Endothelial cell of umbilical vein (primary cell): ENCODE measurements at regions not wholly inside any gene's neighbourhood (a gene's known extent, or its start where the extent isn't known, plus 50 kb on each side); places are given as distances from the start of the nearest gene placed in this dataset.

ENCODE experiments used
- BruUV-seq: library from RNA; stranded (reverse); fragments of 400-500 nt; replicated peaks from 2 replicates; lab custom pipeline; 2021; lab: Mats Ljungman, UMichigan
- CTCF ChIA-PET: fragments of 300-600, 350-600 bp; sonication (Branson Sonifier 250); formaldehyde crosslinking; loops from one replicate; lab custom pipeline; 2021; ENCODE audit warnings: antibody characterized with exemption, inconsistent platforms; lab: Charles Lee
- POLR2A ChIA-PET: fragments of 300-600, 350-600 bp; sonication (Branson Sonifier 250); formaldehyde crosslinking; loops from one replicate; lab custom pipeline; 2021; ENCODE audit warnings: antibody characterized with exemption, inconsistent platforms; lab: Charles Lee
- DNase-seq: peaks from one replicate; pipeline ENCODE4 v3.0.0-alpha.2; 2011; ENCODE audit warnings: low read depth, low spot score
- FAIRE-seq: peaks from 2 replicates; lab custom pipeline; 2011; peaks lifted over from hg19 to GRCh38; lab: Jason Lieb, UNC
- H2AFZ ChIP-seq: 2 replicates; pipeline ENCODE4 v1.6.0; 2012; ENCODE audit warnings: low read depth, low read length, control low read depth, inconsistent platforms
- H3K27ac ChIP-seq: 2 replicates; pipeline ENCODE4 v1.5.1; 2011; ENCODE audit warnings: low read depth, mild to moderate bottlenecking, control low read depth, low read length, moderate library complexity; ENCODE audit not compliant: insufficient read depth
- H3K27me3 ChIP-seq, 2 experiments: 2 replicates each; pipeline versions ENCODE4 v1.6.0 to v1.6.1; 2011; ENCODE audit warnings: low read length in 2 of 2, mixed read lengths in 1 of 2; ENCODE audit not compliant: control insufficient read depth in 2 of 2, insufficient read depth in 2 of 2
- H3K36me3 ChIP-seq, 2 experiments: 2 replicates in 1 of 2; 3 replicates in 1 of 2; pipeline ENCODE4 v1.5.1; 2011; ENCODE audit warnings: low read length in 2 of 2, mild to moderate bottlenecking in 1 of 2, moderate library complexity in 1 of 2; ENCODE audit not compliant: control insufficient read depth in 2 of 2, insufficient read depth in 2 of 2; ENCODE audit errors: extremely low read depth in 1 of 2
- H3K4me1 ChIP-seq: 3 replicates; pipeline ENCODE4 v1.5.1; 2011; ENCODE audit warnings: mild to moderate bottlenecking, low read length; ENCODE audit not compliant: control insufficient read depth, insufficient read depth; ENCODE audit errors: extremely low read depth
- H3K4me2 ChIP-seq: 2 replicates; pipeline ENCODE4 v1.6.1; 2011; ENCODE audit warnings: low read length, control low read depth, mixed read lengths; ENCODE audit not compliant: insufficient read depth
- H3K4me3 ChIP-seq, 3 experiments: fragments of 200-600 bp in 1 of 3; sonication (generic), shearing (Covaris generic) in 1 of 3; replicated peaks in 1 of 3; 2 replicates each; pipeline ENCODE4 v1.5.1; 2011 to 2016; ENCODE audit warnings: control low read depth in 3 of 3, low read length in 3 of 3, mild to moderate bottlenecking in 2 of 3, inconsistent platforms in 1 of 3, low read depth in 1 of 3, moderate library complexity in 1 of 3; ENCODE audit not compliant: insufficient read depth in 1 of 3
- H3K79me2 ChIP-seq: 2 replicates; pipeline ENCODE4 v1.6.0; 2012; ENCODE audit warnings: low read length, inconsistent platforms; ENCODE audit not compliant: control insufficient read depth, insufficient read depth
- H3K9ac ChIP-seq: replicated peaks from 2 replicates; pipeline ENCODE3; 2011; ENCODE audit warnings: low read length, control low read depth; ENCODE audit not compliant: insufficient read depth; ENCODE audit errors: extremely low read depth
- H3K9me1 ChIP-seq: replicated peaks from 3 replicates; pipeline ENCODE4 v1.6.0; 2011; ENCODE audit warnings: mild to moderate bottlenecking, low read length; ENCODE audit not compliant: control insufficient read depth, insufficient read depth; ENCODE audit errors: extremely low read depth
- H3K9me3 ChIP-seq: replicated peaks from 2 replicates; pipeline ENCODE4 v1.5.1; 2012; ENCODE audit warnings: low read length, inconsistent platforms; ENCODE audit not compliant: control insufficient read depth, insufficient read depth
- H4K20me1 ChIP-seq: replicated peaks from 2 replicates; pipeline ENCODE3; 2011; ENCODE audit warnings: mild to moderate bottlenecking, low read length; ENCODE audit not compliant: control insufficient read depth, insufficient read depth; ENCODE audit errors: extremely low read depth
- FOS ChIP-seq: IDR thresholded peaks from 2 replicates; pipeline ENCODE4 v1.6.1; 2011; ENCODE audit warnings: mild to moderate bottlenecking, low read length, moderate library complexity, borderline replicate concordance; ENCODE audit not compliant: insufficient read depth
- JUN ChIP-seq: IDR thresholded peaks from 2 replicates; pipeline ENCODE4 v1.6.1; 2011; ENCODE audit warnings: borderline replicate concordance, low read depth; ENCODE audit not compliant: insufficient read length, insufficient read depth
- MYC ChIP-seq: IDR thresholded peaks from one replicate; pipeline ENCODE4 v1.6.1; 2011; ENCODE audit warnings: mild to moderate bottlenecking, low read depth, low read length
- POLR2AphosphoS5 ChIP-seq: IDR thresholded peaks from 2 replicates; pipeline ENCODE4 v1.6.1; 2012; ENCODE audit warnings: low read depth, mild to moderate bottlenecking, control low read depth, low read length, moderate library complexity; ENCODE audit not compliant: insufficient read depth
- dilution Hi-C: fragments of 300-500 bp; cut with MboI; formaldehyde crosslinking; loops from one replicate; pipeline ENCODE4 v1.15.0; 2019; ENCODE audit warnings: low sequenced_read_pairs; ENCODE audit not compliant: extremely low pct_ligation_motif_present
- intact Hi-C: fragments of 100-400 bp; cut with micrococcal nuclease; formaldehyde crosslinking; loops from one replicate; pipeline ENCODE4 v1.10.0; 2022
- TF ChIP-seq, protein P1 (sequence below), 2 donors: IDR thresholded peaks; 1 replicate in 1 of 2; 2 replicates in 1 of 2; pipeline ENCODE4 v1.5.1; 2011; ENCODE audit warnings: low read length in 2 of 2, mild to moderate bottlenecking in 2 of 2, moderate library complexity in 2 of 2, control low read depth in 1 of 2, inconsistent platforms in 1 of 2, low read depth in 1 of 2; ENCODE audit not compliant: insufficient read depth in 1 of 2; ENCODE audit errors: extremely low read depth in 1 of 2
- TF ChIP-seq, protein P2 (sequence below): IDR thresholded peaks from 2 replicates; pipeline ENCODE4 v1.6.1; 2011; ENCODE audit not compliant: insufficient read depth, insufficient read length

DNA sequence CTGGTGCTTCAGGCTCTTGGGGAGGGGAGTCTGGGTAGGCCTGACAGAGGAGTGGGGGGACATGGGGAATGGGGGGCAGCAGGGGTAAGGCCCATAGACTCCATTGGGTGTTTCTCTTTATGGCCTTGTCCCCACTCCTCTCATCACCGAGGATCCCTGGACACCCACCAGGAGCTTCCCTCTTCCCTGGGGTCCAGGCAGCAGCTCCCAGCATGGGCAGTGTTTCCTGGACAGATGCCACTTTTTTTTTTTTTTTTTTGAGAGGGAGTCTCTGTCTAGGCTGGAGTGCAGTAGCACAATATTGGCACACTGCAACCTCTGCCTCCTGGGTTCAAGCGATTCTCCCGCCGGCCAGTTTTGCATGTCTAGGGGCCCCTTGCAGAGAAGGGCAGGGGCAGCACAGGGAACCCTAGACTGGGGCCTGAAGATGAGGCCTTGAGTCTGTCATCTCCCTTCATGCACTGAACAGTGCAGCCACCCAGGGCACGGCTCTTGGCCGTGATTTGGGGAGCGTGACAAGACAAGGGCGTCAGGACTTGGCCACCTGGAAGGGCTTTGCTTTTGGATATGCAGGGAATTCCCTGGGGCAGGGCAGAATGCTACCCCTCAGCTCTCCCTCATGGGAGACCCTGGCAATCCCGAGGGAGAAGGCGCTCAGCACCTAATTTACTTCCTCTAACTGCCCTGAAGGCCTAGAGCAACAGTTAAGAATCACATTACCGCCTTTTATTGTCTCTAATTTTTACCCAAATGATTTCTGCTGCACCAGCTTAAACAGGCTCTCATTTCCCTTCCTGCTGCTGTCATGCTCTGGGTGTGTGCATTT, 213.9 kb upstream of the ZNF536 start:
- dilution Hi-C loops (no loop called here), intact Hi-C loops (no loop called here)
- no TSS peak for BruUV-seq
- H2AFZ ChIP-seq, result no peak overlapping the region
- POLR2A ChIA-PET, result no interaction called here
- H3K4me1 ChIP-seq, result no peaks in the 10 kb centered on the region
- H3K27ac ChIP-seq, result no peak overlapping the region
- no peaks in the 10 kb centered on the region for H4K20me1 ChIP-seq
- H3K27me3 ChIP-seq, result no peaks in the 10 kb centered on the region
- H3K36me3 ChIP-seq, result no peaks in the 10 kb centered on the region
- no peak overlapping the region for H3K4me2 ChIP-seq
- FAIRE-seq (no peak), DNase-seq (no peak)
- H3K9ac ChIP-seq, result no peak overlapping the region
- H3K9me1 ChIP-seq, result no peaks in the 10 kb centered on the region
- CTCF ChIA-PET, result no interaction called here
- H3K79me2 ChIP-seq, result no peaks in the 10 kb centered on the region
- TF ChIP-seq POLR2AphosphoS5 (no peak), JUN (no peak), FOS (no peak), MYC (no peak)
- TF ChIP-seq, protein P1, sequence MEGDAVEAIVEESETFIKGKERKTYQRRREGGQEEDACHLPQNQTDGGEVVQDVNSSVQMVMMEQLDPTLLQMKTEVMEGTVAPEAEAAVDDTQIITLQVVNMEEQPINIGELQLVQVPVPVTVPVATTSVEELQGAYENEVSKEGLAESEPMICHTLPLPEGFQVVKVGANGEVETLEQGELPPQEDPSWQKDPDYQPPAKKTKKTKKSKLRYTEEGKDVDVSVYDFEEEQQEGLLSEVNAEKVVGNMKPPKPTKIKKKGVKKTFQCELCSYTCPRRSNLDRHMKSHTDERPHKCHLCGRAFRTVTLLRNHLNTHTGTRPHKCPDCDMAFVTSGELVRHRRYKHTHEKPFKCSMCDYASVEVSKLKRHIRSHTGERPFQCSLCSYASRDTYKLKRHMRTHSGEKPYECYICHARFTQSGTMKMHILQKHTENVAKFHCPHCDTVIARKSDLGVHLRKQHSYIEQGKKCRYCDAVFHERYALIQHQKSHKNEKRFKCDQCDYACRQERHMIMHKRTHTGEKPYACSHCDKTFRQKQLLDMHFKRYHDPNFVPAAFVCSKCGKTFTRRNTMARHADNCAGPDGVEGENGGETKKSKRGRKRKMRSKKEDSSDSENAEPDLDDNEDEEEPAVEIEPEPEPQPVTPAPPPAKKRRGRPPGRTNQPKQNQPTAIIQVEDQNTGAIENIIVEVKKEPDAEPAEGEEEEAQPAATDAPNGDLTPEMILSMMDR (IDR thresholded peaks at IDR 0.05; ENCODE audit: extremely low read depth in 1 of 2, insufficient read depth in 1 of 2, low read depth in 1 of 2, low read length in 2 of 2), result no peak
- TF ChIP-seq, protein P2, sequence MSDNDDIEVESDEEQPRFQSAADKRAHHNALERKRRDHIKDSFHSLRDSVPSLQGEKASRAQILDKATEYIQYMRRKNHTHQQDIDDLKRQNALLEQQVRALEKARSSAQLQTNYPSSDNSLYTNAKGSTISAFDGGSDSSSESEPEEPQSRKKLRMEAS, result no peak
- no peak overlapping the region for H3K4me3 ChIP-seq
- H3K9me3 ChIP-seq, result no peaks in the 10 kb centered on the region
